DND-41 (cell line): ENCODE measurements at regions not wholly inside any gene's neighbourhood (a gene's known extent, or its start where the extent isn't known, plus 50 kb on each side); places are given as distances from the start of the nearest gene placed in this dataset.

Experiments used
- ATAC-seq: fragments of 200-7000 bp; cut with Tn5 transposase; 3 replicates; pipeline ENCODE4 v1.9.1; 2021; ENCODE audit warnings: low read depth; ENCODE audit not compliant: insufficient read depth
- DNase-seq: peaks from one replicate; pipeline ENCODE4 v3.0.0-alpha.2; 2020
- H2AFZ ChIP-seq: 2 replicates; pipeline ENCODE4 v1.6.0; 2012; ENCODE audit warnings: low read depth, low read length
- H3K27ac ChIP-seq: 2 replicates; pipeline ENCODE4 v1.5.1; 2012; ENCODE audit warnings: low read length, inconsistent platforms
- H3K27me3 ChIP-seq: fragments of 200-600 bp; sonication (generic); 2 replicates; pipeline ENCODE4 v1.6.0; 2012; ENCODE audit warnings: low read length, mild to moderate bottlenecking, inconsistent platforms; ENCODE audit not compliant: insufficient read depth, poor library complexity
- H3K36me3 ChIP-seq: 2 replicates; pipeline ENCODE4 v1.5.1; 2012; ENCODE audit warnings: low read length, inconsistent platforms; ENCODE audit not compliant: insufficient read depth
- H3K4me1 ChIP-seq: 2 replicates; pipeline ENCODE4 v1.5.1; 2012; ENCODE audit warnings: mild to moderate bottlenecking, low read length; ENCODE audit not compliant: insufficient read depth
- H3K4me2 ChIP-seq: 2 replicates; pipeline ENCODE4 v1.6.0; 2012; ENCODE audit warnings: mild to moderate bottlenecking, moderate library complexity, low read length, inconsistent platforms; ENCODE audit not compliant: insufficient read depth
- H3K4me3 ChIP-seq, 2 experiments: fragments of 200-600 bp in 1 of 2; shearing (Covaris generic) in 1 of 2; 2 replicates each; pipeline ENCODE4 v1.5.1; 2012 to 2016; ENCODE audit warnings: inconsistent platforms in 2 of 2, low read length in 2 of 2, mild to moderate bottlenecking in 2 of 2, low read depth in 1 of 2, moderate library complexity in 1 of 2
- H3K79me2 ChIP-seq: 2 replicates; pipeline ENCODE4 v1.6.0; 2012; ENCODE audit warnings: low read length, inconsistent platforms; ENCODE audit not compliant: insufficient read depth
- H3K9ac ChIP-seq: 2 replicates; pipeline ENCODE4 v1.6.0; 2012; ENCODE audit warnings: low read depth, mild to moderate bottlenecking, inconsistent platforms, low read length, moderate library complexity
- H3K9me3 ChIP-seq: 2 replicates; pipeline ENCODE4 v1.5.1; 2012; ENCODE audit warnings: low read length, moderate library complexity, mild to moderate bottlenecking, inconsistent platforms; ENCODE audit not compliant: insufficient read depth, severe bottlenecking
- H4K20me1 ChIP-seq: 2 replicates; pipeline ENCODE4 v1.6.0; 2012; ENCODE audit warnings: low read length; ENCODE audit not compliant: insufficient read depth
- EZH2 ChIP-seq: IDR thresholded peaks from 3 replicates; pipeline ENCODE4 v1.6.1; 2012; ENCODE audit warnings: borderline replicate concordance, low read depth, mild to moderate bottlenecking, moderate library complexity, low read length, inconsistent platforms; ENCODE audit not compliant: severe bottlenecking
- TF ChIP-seq, protein P1 (sequence below): IDR thresholded peaks from 2 replicates; pipeline ENCODE4 v1.5.1; 2012; ENCODE audit warnings: borderline replicate concordance, low read length, moderate library complexity, mild to moderate bottlenecking; ENCODE audit not compliant: poor library complexity, severe bottlenecking; ENCODE audit errors: extremely low read depth

DNA sequence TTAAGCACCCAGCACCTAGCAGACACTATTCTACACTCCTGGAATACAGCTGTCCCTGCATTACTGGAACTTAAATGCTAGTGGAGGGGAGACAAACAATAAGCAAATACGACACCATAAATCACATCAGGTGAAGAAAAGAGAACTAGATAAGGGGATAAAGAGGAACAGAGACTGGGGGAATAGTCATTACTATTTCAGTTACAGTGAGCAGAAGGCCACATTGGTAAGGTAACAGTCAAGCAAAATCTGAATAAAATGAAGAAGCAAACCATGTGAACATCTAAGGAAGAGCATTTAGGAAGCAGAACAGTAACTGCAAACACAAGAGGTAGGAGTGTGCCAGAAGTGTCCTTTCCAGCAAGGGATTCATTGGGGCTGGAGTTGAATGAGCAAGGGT lies 77.0 kb upstream of the PTPRM start:
- H3K36me3 ChIP-seq: no peaks in the 10 kb centered on the region
- no peaks in the 10 kb centered on the region for H3K4me1 ChIP-seq
- no peaks in the 10 kb centered on the region for H3K27me3 ChIP-seq
- H4K20me1 ChIP-seq: no peaks in the 10 kb centered on the region
- no peak overlapping the region for H3K27ac ChIP-seq
- no peak overlapping the region for H2AFZ ChIP-seq
- TF ChIP-seq EZH2: no peak
- TF ChIP-seq, protein P1, sequence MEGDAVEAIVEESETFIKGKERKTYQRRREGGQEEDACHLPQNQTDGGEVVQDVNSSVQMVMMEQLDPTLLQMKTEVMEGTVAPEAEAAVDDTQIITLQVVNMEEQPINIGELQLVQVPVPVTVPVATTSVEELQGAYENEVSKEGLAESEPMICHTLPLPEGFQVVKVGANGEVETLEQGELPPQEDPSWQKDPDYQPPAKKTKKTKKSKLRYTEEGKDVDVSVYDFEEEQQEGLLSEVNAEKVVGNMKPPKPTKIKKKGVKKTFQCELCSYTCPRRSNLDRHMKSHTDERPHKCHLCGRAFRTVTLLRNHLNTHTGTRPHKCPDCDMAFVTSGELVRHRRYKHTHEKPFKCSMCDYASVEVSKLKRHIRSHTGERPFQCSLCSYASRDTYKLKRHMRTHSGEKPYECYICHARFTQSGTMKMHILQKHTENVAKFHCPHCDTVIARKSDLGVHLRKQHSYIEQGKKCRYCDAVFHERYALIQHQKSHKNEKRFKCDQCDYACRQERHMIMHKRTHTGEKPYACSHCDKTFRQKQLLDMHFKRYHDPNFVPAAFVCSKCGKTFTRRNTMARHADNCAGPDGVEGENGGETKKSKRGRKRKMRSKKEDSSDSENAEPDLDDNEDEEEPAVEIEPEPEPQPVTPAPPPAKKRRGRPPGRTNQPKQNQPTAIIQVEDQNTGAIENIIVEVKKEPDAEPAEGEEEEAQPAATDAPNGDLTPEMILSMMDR: no peak
- H3K9ac ChIP-seq: no peak overlapping the region
- no peaks in the 10 kb centered on the region for H3K9me3 ChIP-seq
- H3K4me3 ChIP-seq: no peak overlapping the region
- no peak for DNase-seq
- ATAC-seq: no peak
- H3K4me2 ChIP-seq: no peak overlapping the region
- no peaks in the 10 kb centered on the region for H3K79me2 ChIP-seq

DNA sequence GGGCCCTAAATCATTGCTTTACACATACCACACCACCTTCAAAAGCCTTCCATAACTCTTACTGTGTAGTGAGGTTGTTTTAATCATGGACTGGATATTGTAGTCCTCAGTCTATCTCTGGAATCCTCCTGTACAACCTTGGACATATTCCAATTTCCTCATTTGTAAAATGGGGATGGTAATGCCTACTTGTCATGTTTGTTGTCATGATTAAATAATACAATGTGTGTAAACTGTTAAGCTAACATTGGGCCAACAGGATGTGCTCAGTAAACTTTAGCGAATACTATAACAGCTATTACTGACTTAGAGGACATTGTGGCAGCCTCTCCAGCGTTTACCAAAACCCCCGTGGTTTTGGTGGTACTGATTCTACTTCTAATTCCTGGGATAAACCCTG lies 74.7 kb upstream of the PTPRM start:
- no peak for TF ChIP-seq EZH2
- TF ChIP-seq, protein P1: no peak
- DNase-seq: no peak

DNA sequence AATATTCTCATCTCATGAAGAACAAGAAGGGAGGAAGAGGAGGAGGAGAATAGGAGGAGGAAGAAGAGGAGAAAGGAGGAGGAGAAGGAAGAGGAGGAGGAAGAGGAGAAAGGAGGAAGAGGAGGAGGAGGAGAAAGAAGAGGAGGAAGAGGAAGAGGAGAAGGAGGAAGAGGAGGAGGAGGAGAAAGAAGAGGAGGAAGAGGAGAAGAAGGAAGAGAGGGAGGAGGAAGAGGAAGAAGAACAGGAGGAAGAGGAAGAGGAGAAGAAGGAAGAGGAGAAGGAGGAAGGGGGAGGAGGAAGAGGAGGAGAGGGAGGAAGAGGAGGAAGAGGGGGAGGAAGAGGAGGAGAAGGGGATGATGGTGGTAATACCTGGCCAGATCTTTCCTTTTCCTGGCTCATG lies 70.0 kb upstream of the PTPRM start:
- Histone ChIP-seq H3K9ac (no peak overlapping the region), H3K79me2 (no peaks in the 10 kb centered on the region), H3K36me3 (no peaks in the 10 kb centered on the region), H4K20me1 (no peaks in the 10 kb centered on the region), H3K4me3 (no peak overlapping the region), H3K4me2 (no peak overlapping the region), H3K27ac (no peak overlapping the region), H3K27me3 (no peaks in the 10 kb centered on the region), H2AFZ (no peak overlapping the region), H3K4me1 (no peaks in the 10 kb centered on the region), H3K9me3 (no peaks in the 10 kb centered on the region)
- DNase-seq (no peak), ATAC-seq (no peak)
- TF ChIP-seq, protein P1: no peak
- TF ChIP-seq EZH2: no peak

More for the DNA sequence above, 74.7 kb upstream of the PTPRM start:
- no peaks in the 10 kb centered on the region for H3K27me3 ChIP-seq
- H4K20me1 ChIP-seq: no peaks in the 10 kb centered on the region
- no peaks in the 10 kb centered on the region for H3K9me3 ChIP-seq
- no peak overlapping the region for H2AFZ ChIP-seq
- H3K79me2 ChIP-seq: no peaks in the 10 kb centered on the region
- no peak overlapping the region for H3K9ac ChIP-seq
- no peak overlapping the region for H3K4me3 ChIP-seq
- H3K36me3 ChIP-seq: no peaks in the 10 kb centered on the region
- no peak overlapping the region for H3K4me2 ChIP-seq
- H3K27ac ChIP-seq: no peak overlapping the region
- ATAC-seq: no peak
- H3K4me1 ChIP-seq: no peaks in the 10 kb centered on the region

DNA sequence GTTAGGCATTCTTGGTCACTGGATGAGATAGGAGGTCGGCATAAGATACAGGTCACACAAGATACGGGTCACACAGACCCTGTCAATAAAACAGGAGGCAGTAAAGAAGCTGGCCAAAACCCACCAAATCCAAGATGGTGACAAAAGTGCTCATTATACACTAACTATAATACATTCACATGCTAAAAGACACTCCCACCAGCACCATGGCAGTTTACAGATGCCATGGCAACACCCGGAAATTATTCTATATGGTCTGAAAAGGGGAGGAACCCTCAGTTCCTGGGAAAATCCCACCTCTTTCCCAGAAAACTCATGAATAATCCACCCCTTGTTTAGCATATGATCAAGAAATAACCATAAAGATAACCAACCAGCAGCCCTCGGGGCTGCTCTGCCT lies 56.0 kb upstream of the PTPRM start:
- no peak for ATAC-seq
- Histone ChIP-seq H3K4me1 (no peaks in the 10 kb centered on the region), H3K27ac (no peak overlapping the region), H3K79me2 (no peaks in the 10 kb centered on the region), H3K4me2 (no peak overlapping the region), H3K9me3 (no peaks in the 10 kb centered on the region), H3K4me3 (no peak overlapping the region), H2AFZ (no peak overlapping the region), H4K20me1 (no peaks in the 10 kb centered on the region), H3K9ac (no peak overlapping the region), H3K27me3 (no peaks in the 10 kb centered on the region), H3K36me3 (no peaks in the 10 kb centered on the region)
- TF ChIP-seq, protein P1: no peak
- TF ChIP-seq EZH2: no peak
- no peak for DNase-seq
